GM18508 (cell line): ENCODE measurements at regions not wholly inside any gene's neighbourhood (a gene's known extent, or its start where the extent isn't known, plus 50 kb on each side); places are given as distances from the start of the nearest gene placed in this dataset.

Experiments
- ATAC-seq: cut with Tn5 transposase; IDR thresholded peaks from one replicate; pipeline ENCODE4 v1.9.1; 2021; ENCODE audit warnings: moderate number of reproducible peaks; ENCODE audit not compliant: insufficient read depth, unreplicated experiment

GRCh38 chr3:67901681-67902080, 247.3 kb upstream of the SUCLG2 start:
- no peak for ATAC-seq

- no peak for ATAC-seq
Observed at GRCh38 chr3:67898916-67899315, 244.5 kb upstream of the SUCLG2 start.

- no peak for ATAC-seq
Observed at GRCh38 chr3:67897351-67898336, 243.2 kb upstream of the SUCLG2 start.

GRCh38 chr3:67896130-67896529, 241.7 kb upstream of the SUCLG2 start:
- no peak for ATAC-seq

- ATAC-seq: no peak
Observed at GRCh38 chr3:67894510-67894909, 240.1 kb upstream of the SUCLG2 start.

- ATAC-seq: no peak
Observed at GRCh38 chr3:67884345-67884744, 229.9 kb upstream of the SUCLG2 start.

- no peak for ATAC-seq
Observed at GRCh38 chr3:67883766-67884165, 229.4 kb upstream of the SUCLG2 start.

GRCh38 chr3:67882981-67883380, 228.6 kb upstream of the SUCLG2 start:
- no peak for ATAC-seq

- no peak for ATAC-seq
Observed at GRCh38 chr3:67876261-67876660, 221.8 kb upstream of the SUCLG2 start.

- no peak for ATAC-seq
Observed at GRCh38 chr3:67875858-67876257, 221.4 kb upstream of the SUCLG2 start.

- ATAC-seq: no peak
Observed at GRCh38 chr3:67875338-67875737, 220.9 kb upstream of the SUCLG2 start.

- ATAC-seq: no peak
Observed at GRCh38 chr3:67870477-67870876, 216.1 kb upstream of the SUCLG2 start.

GRCh38 chr3:67866571-67866970, 212.2 kb upstream of the SUCLG2 start:
- no peak for ATAC-seq

- no peak for ATAC-seq
Observed at GRCh38 chr3:67864587-67865183, 210.3 kb upstream of the SUCLG2 start.

GRCh38 chr3:67863869-67864268, 209.5 kb upstream of the SUCLG2 start:
- ATAC-seq: no peak

- ATAC-seq: no peak
Observed at GRCh38 chr3:67860429-67860828, 206.0 kb upstream of the SUCLG2 start.

- no peak for ATAC-seq
Observed at GRCh38 chr3:67858492-67858891, 204.1 kb upstream of the SUCLG2 start.

- no peak for ATAC-seq
Observed at GRCh38 chr3:67856718-67857117, 202.3 kb upstream of the SUCLG2 start.

GRCh38 chr3:67854663-67855062, 200.3 kb upstream of the SUCLG2 start:
- ATAC-seq: no peak

GRCh38 chr3:67853520-67853919, 199.1 kb upstream of the SUCLG2 start:
- no peak for ATAC-seq

- ATAC-seq: no peak
Observed at GRCh38 chr3:67848299-67848698, 193.9 kb upstream of the SUCLG2 start.

GRCh38 chr3:67846166-67846565, 191.8 kb upstream of the SUCLG2 start:
- no peak for ATAC-seq
